Mucosa of stomach (tissue), 1 donor: ENCODE measurements at regions not wholly inside any gene's neighbourhood (a gene's known extent, or its start where the extent isn't known, plus 50 kb on each side); places are given as distances from the start of the nearest gene placed in this dataset.
A peak's percentile ranks its signal among the peaks of the same experiment; 100 is the strongest.

Source experiments
- H3K27me3 ChIP-seq: one replicate; pipeline ENCODE4 v1.7.0; 2013; ENCODE audit warnings: mild to moderate bottlenecking, low read length; ENCODE audit not compliant: control insufficient read depth, insufficient read depth
- H3K36me3 ChIP-seq: one replicate; pipeline ENCODE4 v1.7.0; 2013; ENCODE audit warnings: low read length; ENCODE audit not compliant: control insufficient read depth, insufficient read depth
- H3K4me1 ChIP-seq: one replicate; pipeline ENCODE4 v1.7.0; 2013; ENCODE audit warnings: mild to moderate bottlenecking, low read length; ENCODE audit not compliant: control insufficient read depth, insufficient read depth
- H3K4me3 ChIP-seq: one replicate; pipeline ENCODE4 v1.7.0; 2013; ENCODE audit warnings: low read length
- H3K9ac ChIP-seq: one replicate; pipeline ENCODE4 v1.7.0; 2013; ENCODE audit warnings: mild to moderate bottlenecking, low read length, moderate library complexity
- H3K9me3 ChIP-seq: one replicate; pipeline ENCODE4 v1.7.0; 2013; ENCODE audit warnings: mild to moderate bottlenecking, low read length, moderate library complexity; ENCODE audit not compliant: control insufficient read depth
- donor health status: Pancreatic carcinoma.

DNA sequence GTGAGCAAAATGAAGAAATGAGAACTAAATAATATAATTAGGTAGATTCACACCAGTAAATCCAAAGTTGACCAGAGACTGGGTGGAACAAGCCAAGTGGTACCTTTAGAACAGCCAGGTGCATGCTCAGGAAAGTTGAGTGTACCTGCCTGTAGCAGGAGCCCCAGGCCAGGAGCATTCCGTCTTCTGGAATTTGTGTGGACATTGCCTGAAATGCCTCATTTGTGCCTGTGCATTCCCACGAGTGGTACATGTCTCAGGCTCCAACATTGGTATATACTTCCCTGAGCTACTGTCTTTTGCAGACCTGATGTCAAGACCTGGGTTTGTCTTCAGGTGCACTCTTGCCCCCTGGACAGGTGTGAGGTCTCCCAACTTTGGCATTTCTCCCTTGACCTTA lies 187.6 kb upstream of the NECTIN1 start:
- Histone ChIP-seq H3K9me3 (no peaks in the 10 kb centered on the region), H3K4me1 (no peaks in the 10 kb centered on the region), H3K27me3 (no peaks in the 10 kb centered on the region), H3K9ac (no peak overlapping the region), H3K4me3 (no peak overlapping the region), H3K36me3 (no peaks in the 10 kb centered on the region)

DNA sequence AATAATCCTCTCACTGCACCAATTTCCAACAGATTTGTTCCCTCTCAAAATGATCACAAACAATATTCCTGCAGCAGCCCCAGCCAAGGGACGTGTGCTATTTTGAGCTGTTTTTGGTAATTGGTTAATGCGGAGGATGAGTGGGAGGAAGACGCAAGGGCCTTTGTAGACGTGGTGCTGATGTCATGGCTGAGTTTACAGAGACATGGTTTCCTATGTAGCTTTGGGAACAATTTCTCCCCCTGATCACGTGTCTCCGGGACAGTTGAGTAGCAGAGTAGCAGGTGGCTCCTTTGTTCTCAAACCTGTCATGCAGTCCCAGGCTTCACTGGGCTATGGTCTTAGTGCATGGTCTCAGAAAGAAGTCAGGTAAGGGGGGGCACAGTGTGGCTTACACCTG lies 183.2 kb upstream of the NECTIN1 start:
- H3K9ac ChIP-seq: no peak overlapping the region
- no peaks in the 10 kb centered on the region for H3K36me3 ChIP-seq
- H3K4me1 ChIP-seq: peaks cover 30% of the 10 kb centered on the region
- H3K27me3 ChIP-seq: no peaks in the 10 kb centered on the region
- no peak overlapping the region for H3K4me3 ChIP-seq
- H3K9me3 ChIP-seq: no peaks in the 10 kb centered on the region

DNA sequence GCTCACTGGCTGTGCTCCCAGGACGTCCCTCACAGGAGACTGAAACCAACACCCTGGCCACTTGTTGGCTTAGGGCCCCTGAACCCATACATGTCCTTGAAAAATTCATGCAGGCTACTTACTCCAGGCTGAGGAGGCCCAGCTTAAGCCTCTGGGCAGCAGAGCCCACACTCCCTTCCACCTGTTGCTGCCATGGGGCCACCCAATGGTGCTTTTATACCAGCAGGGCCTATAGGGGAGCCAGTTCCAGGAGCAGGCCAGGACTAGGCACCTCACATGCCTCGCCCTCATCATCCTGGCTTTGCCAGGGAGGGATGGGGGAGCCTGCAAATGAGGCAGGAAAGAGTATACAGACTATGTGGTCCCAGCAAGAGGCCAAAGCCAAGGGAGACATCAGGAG lies 181.7 kb upstream of the NECTIN1 start:
- peaks cover 39% of the 10 kb centered on the region for H3K4me1 ChIP-seq

DNA sequence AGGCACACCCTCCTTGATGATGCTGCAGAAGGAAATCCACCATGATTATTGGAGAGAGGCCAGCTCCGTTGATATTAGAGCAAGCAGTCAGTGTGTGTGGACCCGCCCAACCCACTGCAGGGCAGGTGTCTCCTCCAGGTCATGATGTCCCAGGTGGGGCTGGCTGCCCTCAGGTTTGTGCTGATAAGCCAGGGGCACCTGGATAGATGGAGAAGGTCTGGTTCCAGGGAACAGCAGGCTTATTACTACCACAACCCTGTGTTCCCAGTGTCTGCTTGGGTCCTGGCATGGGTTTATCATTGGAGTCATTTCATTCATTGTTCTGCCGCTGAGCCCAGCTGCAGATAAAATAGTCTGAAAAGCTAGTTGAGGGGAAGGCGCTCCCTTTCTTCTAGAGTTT lies 181.1 kb upstream of the NECTIN1 start:
- Histone ChIP-seq H3K4me1 (peaks cover 41% of the 10 kb centered on the region), H3K4me3 (no peak overlapping the region), H3K9me3 (no peaks in the 10 kb centered on the region), H3K36me3 (no peaks in the 10 kb centered on the region), H3K27me3 (no peaks in the 10 kb centered on the region), H3K9ac (no peak overlapping the region)

More for the DNA sequence above, 181.7 kb upstream of the NECTIN1 start:
- Histone ChIP-seq H3K9me3 (no peaks in the 10 kb centered on the region), H3K9ac (no peak overlapping the region), H3K4me3 (no peak overlapping the region), H3K27me3 (no peaks in the 10 kb centered on the region), H3K36me3 (no peaks in the 10 kb centered on the region)

DNA sequence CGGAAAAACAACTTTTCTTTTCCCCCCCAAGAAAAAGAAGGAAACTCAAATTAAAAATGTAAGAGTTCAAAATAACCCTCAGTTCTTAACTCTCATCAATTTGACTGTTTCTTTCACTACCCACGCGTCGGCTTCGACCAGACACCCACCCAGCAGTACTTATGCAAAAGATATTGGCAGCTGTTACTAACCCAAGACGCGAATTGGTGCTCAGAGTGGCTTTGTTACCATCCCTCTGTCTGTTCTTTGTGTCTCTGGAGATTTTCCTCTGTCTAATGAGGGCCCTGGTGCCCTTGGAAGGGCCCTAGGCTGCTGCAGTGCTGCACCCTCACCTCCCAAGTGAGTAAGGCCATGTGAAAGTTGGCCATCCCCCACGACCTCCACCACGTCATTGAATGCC lies 180.5 kb upstream of the NECTIN1 start:
- H3K4me1 ChIP-seq: peaks cover 47% of the 10 kb centered on the region

DNA sequence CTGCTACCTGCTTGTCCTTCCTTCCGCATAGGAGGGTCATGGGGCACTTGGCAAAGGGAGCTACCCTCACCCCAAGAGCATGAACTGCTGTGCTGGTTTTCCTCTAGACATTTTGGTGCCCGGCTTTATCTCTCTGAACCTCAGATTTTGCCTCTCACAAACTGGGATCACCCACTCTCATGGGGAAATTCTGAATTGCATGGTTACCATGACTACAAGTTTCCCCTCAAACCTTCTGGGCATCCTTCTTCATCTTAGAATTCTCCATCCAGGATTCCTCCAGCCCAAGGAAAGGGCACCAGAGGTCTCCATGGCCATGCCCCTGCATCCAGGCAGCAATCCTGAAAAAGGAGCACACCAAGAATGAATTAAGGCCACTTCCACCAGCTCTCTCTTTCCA lies 180.1 kb upstream of the NECTIN1 start:
- H3K4me1 ChIP-seq: peaks cover 51% of the 10 kb centered on the region

More for the DNA sequence above, 180.5 kb upstream of the NECTIN1 start:
- H3K4me3 ChIP-seq: no peak overlapping the region
- H3K36me3 ChIP-seq: no peaks in the 10 kb centered on the region
- H3K27me3 ChIP-seq: no peaks in the 10 kb centered on the region
- no peak overlapping the region for H3K9ac ChIP-seq
- no peaks in the 10 kb centered on the region for H3K9me3 ChIP-seq

DNA sequence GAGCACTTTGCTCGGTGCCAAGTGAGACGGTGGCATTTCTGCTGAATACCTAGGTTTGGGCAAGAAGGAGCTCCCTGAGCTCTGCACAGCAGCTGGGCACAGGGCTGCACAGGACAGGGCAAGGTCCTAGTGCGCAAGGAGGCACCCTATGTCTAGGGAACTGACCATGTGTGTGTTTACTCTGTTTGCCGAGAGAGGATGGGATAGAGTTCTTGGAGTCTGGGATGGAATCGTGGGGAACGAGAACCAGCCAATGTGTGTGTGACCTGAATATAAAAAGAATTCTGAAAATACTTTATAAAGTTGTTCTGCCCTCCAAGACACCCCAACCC lies 179.5 kb upstream of the NECTIN1 start:
- peak overlapping the region; percentile 11 for H3K9ac ChIP-seq
- H3K27me3 ChIP-seq: no peaks in the 10 kb centered on the region
- H3K9me3 ChIP-seq: no peaks in the 10 kb centered on the region
- peaks cover 56% of the 10 kb centered on the region for H3K4me1 ChIP-seq
- no peaks in the 10 kb centered on the region for H3K36me3 ChIP-seq
- no peak overlapping the region for H3K4me3 ChIP-seq

More for the DNA sequence above, 180.1 kb upstream of the NECTIN1 start:
- H3K9me3 ChIP-seq: no peaks in the 10 kb centered on the region
- H3K9ac ChIP-seq: no peak overlapping the region
- no peaks in the 10 kb centered on the region for H3K27me3 ChIP-seq
- no peak overlapping the region for H3K4me3 ChIP-seq
- H3K36me3 ChIP-seq: no peaks in the 10 kb centered on the region

DNA sequence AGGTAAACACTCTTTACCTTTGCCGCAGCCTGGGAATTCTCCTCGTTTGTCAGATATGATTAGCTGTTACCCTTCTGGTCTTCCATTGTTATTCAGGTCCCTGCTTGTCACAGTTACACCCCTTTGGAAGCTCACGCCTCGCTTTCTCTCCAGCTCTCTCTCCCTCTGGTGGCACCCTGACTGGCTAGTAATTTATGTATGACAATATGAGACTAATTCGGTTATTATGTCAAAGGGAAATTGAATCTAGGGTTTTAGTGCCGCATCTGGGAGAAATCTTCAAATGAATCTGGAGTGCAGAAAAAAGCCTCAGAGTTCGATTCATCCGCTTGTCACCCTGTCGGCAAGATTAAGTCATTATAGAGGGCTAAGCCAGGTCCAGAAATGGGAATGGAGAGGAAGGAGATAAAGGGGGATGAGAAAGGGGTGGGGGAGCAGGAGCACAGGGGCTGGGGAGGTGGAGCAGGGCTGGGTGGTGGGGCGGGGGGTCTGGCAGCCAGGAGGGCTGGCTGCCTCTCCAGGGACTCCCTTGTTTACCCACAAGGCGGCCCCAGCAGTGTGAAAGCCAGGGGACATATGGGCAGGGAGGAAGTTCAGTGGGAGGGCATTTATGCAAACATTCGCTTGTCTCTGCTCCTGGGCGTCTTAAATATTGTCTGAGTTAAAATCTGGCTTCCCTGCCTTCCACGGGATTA lies 179.0 kb upstream of the NECTIN1 start:
- H3K4me1 ChIP-seq: peaks cover 62% of the 10 kb centered on the region

DNA sequence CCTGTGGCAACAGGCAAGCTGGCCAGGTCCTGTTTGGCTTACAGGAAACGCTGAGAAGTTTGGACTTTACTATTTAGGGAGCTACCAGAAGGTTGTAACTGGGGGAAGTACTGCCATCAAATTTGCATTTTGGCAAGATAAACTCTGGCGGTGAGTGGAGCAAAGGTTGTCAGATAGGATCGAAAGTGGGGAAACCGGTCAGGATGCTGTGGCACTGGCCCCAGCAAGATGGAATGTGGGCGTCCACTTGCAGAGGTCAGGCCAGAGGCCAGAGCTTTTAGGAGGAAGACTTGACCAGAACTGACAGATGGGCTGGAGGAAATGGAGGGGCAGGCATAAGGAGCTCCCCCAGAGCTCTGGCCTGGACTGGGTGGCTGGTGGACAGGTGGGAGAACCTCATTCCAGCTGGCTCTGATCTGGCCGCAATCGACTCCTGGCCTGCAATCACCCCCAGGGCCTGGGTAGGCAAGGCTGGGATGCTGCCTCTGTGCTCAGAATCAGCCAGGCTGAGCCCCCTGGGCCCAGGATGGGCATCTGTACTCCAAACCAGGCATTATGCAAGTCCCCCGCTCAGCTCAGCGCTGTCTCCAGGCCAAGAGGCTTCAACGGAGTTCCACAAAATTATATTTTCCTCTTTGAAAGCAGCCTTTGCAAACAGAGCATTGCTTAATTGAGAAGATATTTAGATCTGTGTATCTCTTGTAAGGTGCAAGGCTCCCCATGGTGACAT lies 178.3 kb upstream of the NECTIN1 start:
- H3K9me3 ChIP-seq: no peaks in the 10 kb centered on the region
- H3K27me3 ChIP-seq: no peaks in the 10 kb centered on the region
- H3K4me3 ChIP-seq: peak overlapping the region; percentile 69
- H3K4me1 ChIP-seq: peaks cover 69% of the 10 kb centered on the region
- H3K36me3 ChIP-seq: no peaks in the 10 kb centered on the region
- peak overlapping the region; percentile 72 for H3K9ac ChIP-seq

More for the DNA sequence above, 179.0 kb upstream of the NECTIN1 start:
- H3K9ac ChIP-seq: peak overlapping the region; percentile 50
- H3K36me3 ChIP-seq: no peaks in the 10 kb centered on the region
- H3K4me3 ChIP-seq: peak overlapping the region; percentile 69
- H3K27me3 ChIP-seq: no peaks in the 10 kb centered on the region
- H3K9me3 ChIP-seq: no peaks in the 10 kb centered on the region

DNA sequence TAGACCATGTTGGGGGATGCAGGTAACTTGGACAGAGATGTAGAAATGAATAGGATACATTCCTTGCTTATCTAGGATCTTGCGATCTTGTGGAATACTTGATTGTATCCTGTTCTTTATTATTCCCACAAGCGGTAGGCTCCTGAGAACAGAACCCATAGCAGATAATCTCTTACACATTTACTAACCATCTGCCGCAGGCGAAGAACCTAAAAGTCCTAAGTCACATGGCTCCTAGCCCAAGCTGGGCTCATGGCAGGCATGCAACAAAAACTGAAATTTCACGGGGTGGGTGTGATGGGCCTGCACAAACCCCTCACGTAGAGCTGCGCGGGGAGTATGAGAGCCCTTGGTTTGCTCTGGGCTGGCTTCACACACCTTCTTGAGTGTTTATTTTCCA lies 177.4 kb upstream of the NECTIN1 start:
- Histone ChIP-seq H3K36me3 (no peaks in the 10 kb centered on the region), H3K4me3 (peak overlapping the region; percentile 69), H3K27me3 (no peaks in the 10 kb centered on the region), H3K4me1 (peaks cover 74% of the 10 kb centered on the region), H3K9me3 (no peaks in the 10 kb centered on the region), H3K9ac (peak overlapping the region; percentile 72)

DNA sequence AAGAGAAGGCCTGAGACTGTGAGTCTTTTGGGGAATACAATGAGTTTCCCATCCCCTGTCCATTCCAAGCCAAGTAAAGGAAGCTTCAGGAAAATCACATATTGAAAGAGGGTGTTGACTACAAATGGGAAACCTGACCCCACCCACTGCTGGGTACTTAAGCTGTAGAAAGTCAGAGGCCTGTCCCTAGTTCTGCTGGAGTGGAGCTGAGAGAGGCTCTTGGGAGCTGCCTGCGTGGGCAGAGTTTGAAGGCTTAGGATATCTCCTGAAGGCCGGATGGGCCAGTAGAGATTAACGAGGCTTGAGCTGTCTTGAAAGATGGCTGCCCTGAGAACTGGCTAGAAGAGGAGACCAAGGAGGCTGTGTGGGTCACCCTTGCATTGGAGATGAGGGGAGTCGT lies 176.2 kb upstream of the NECTIN1 start:
- H3K36me3 ChIP-seq: no peaks in the 10 kb centered on the region
- H3K9me3 ChIP-seq: no peaks in the 10 kb centered on the region
- H3K27me3 ChIP-seq: no peaks in the 10 kb centered on the region
- peak overlapping the region; percentile 72 for H3K9ac ChIP-seq
- peaks cover 65% of the 10 kb centered on the region for H3K4me1 ChIP-seq
- peak overlapping the region; percentile 69 for H3K4me3 ChIP-seq

DNA sequence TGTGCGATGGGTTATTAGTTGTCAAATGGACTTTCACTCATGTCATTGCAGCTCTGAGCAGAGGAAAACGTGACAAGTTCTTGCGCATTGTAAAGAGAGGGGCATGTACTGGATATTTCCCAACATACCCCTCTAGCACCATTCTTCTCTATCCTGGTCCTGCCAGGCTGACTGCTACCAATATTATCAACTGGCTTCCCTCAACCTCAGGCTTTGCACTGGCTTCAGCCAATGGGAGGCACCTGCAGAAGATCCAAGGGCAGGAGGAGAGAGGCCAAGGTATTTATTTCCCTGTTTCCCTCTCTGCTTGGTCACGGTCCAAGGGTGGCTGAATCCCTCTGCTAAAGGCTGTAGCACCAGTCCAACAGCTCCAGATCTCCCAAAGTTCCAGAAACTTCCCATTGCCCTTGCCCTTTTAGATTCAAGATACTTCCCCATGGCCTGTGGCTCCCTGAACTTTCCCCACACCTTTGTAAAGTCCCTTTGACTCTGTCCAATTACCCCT lies 175.6 kb upstream of the NECTIN1 start:
- Histone ChIP-seq H3K4me1 (peaks cover 59% of the 10 kb centered on the region), H3K9me3 (no peaks in the 10 kb centered on the region), H3K9ac (no peak overlapping the region), H3K27me3 (no peaks in the 10 kb centered on the region), H3K4me3 (peak overlapping the region; percentile 69), H3K36me3 (no peaks in the 10 kb centered on the region)
